Panc1 (cell line): ENCODE measurements at regions not wholly inside any gene's neighbourhood (a gene's known extent, or its start where the extent isn't known, plus 50 kb on each side); places are given as distances from the start of the nearest gene placed in this dataset.

ENCODE experiments used
- CTCF ChIP-seq: fragments of 450-650 bp; IDR thresholded peaks from 2 replicates; pipeline ENCODE4 v1.5.1; 2017; ENCODE audit warnings: mild to moderate bottlenecking
- POLR2AphosphoS5 ChIP-seq: IDR thresholded peaks from 2 replicates; pipeline ENCODE4 v1.6.1; 2012; ENCODE audit warnings: mild to moderate bottlenecking, low read depth, low read length, moderate library complexity
- REST ChIP-seq, 2 experiments: IDR thresholded peaks; 2 replicates each; pipeline ENCODE4 v1.6.1; 2011 to 2012; ENCODE audit warnings: low read depth in 2 of 2, control low read depth in 1 of 2, low read length in 1 of 2, mild to moderate bottlenecking in 1 of 2, moderate library complexity in 1 of 2; ENCODE audit not compliant: insufficient read depth in 1 of 2

- TF ChIP-seq CTCF (no peak), POLR2AphosphoS5 (no peak), REST (IDR thresholded peaks at IDR 0.05; ENCODE audit: insufficient read depth in 1 of 2, low read depth in 2 of 2, low read length in 1 of 2) (no peak)
These were observed 70.1 kb upstream of the TMLHE start for GRCh38 chrX:155682834-155683233.
